CD4-positive, alpha-beta T cell (primary cell): ENCODE measurements at regions not wholly inside any gene's neighbourhood (a gene's known extent, or its start where the extent isn't known, plus 50 kb on each side); places are given as distances from the start of the nearest gene placed in this dataset.

Source experiments
- ATAC-seq: fragments of 200-7000 bp; cut with Tn5 transposase; one replicate; pipeline ENCODE4 v1.10.0; 2022; ENCODE audit warnings: mild to moderate bottlenecking; ENCODE audit not compliant: poor library complexity
- CTCF ChIA-PET: fragments of 350-600 bp; sonication (Branson Sonifier 250); formaldehyde crosslinking; loops from one replicate; lab custom pipeline; 2021; ENCODE audit warnings: antibody characterized with exemption, inconsistent platforms; lab: Charles Lee
- POLR2A ChIA-PET: fragments of 350-600 bp; sonication (Branson Sonifier 250); formaldehyde crosslinking; loops from one replicate; lab custom pipeline; 2021; ENCODE audit warnings: antibody characterized with exemption, inconsistent platforms; lab: Charles Lee
- DNase-seq, 14 experiments: peaks; one replicate each; pipeline ENCODE4 v3.0.0-alpha.2; 2013 to 2020; ENCODE audit warnings: mixed read lengths in 2 of 14
- H3K27ac ChIP-seq, 2 donors: one replicate each; pipeline versions ENCODE4 v1.5.1 to v1.7.0; 2013; ENCODE audit warnings: low read length in 2 of 2, low read depth in 1 of 2, mild to moderate bottlenecking in 1 of 2
- H3K27me3 ChIP-seq, 2 experiments: 1 replicate in 1 of 2; 2 replicates in 1 of 2; pipeline versions ENCODE4 v1.6.1 to v1.7.0; 2013; ENCODE audit warnings: low read length in 2 of 2, control low read depth in 1 of 2, mild to moderate bottlenecking in 1 of 2, moderate library complexity in 1 of 2; ENCODE audit not compliant: insufficient read depth in 2 of 2, control insufficient read depth in 1 of 2
- H3K36me3 ChIP-seq: one replicate; pipeline ENCODE4 v1.6.1; 2013; ENCODE audit warnings: low read length, control low read depth; ENCODE audit not compliant: insufficient read depth
- H3K4me1 ChIP-seq: one replicate; pipeline ENCODE4 v1.6.1; 2013; ENCODE audit warnings: low read length, control low read depth; ENCODE audit not compliant: insufficient read depth
- H3K4me3 ChIP-seq: one replicate; pipeline ENCODE4 v1.5.1; 2013; ENCODE audit warnings: mild to moderate bottlenecking, low read length, moderate library complexity
- H3K9me3 ChIP-seq, 2 experiments: 1 replicate in 1 of 2; 2 replicates in 1 of 2; pipeline versions ENCODE4 v1.6.1 to v1.7.0; 2013; ENCODE audit warnings: low read length in 2 of 2, mild to moderate bottlenecking in 2 of 2, control low read depth in 1 of 2, moderate library complexity in 1 of 2; ENCODE audit not compliant: control insufficient read depth in 1 of 2, insufficient read depth in 1 of 2
- H3K27ac Mint-ChIP-seq: one replicate; pipeline ENCODE4 v1.8.0; 2020; ENCODE audit warnings: mixed read lengths
- H3K27me3 Mint-ChIP-seq: one replicate; pipeline ENCODE4 v1.8.0; 2021; ENCODE audit warnings: mixed read lengths
- H3K36me3 Mint-ChIP-seq: one replicate; pipeline ENCODE4 v1.8.0; 2021; ENCODE audit warnings: low read depth, mixed read lengths
- H3K4me1 Mint-ChIP-seq: one replicate; pipeline ENCODE4 v1.8.0; 2021; ENCODE audit warnings: low read depth, mixed read lengths
- H3K4me3 Mint-ChIP-seq: one replicate; pipeline ENCODE4 v1.8.0; 2020; ENCODE audit warnings: mild to moderate bottlenecking, mixed read lengths
- H3K9me3 Mint-ChIP-seq: one replicate; pipeline ENCODE4 v1.8.0; 2020; ENCODE audit warnings: mixed read lengths
- CTCF ChIP-seq: fragments of 200-600 bp; IDR thresholded peaks from one replicate; pipeline ENCODE4 v1.8.0; 2022; ENCODE audit warnings: antibody characterized with exemption, mild to moderate bottlenecking
- intact Hi-C, 2 experiments: fragments of 100-400 bp; cut with DNase I in 1 of 2; cut with micrococcal nuclease in 1 of 2; formaldehyde crosslinking; loops; one replicate each; pipeline versions ENCODE4 v1.15.1 to v1.9.0; 2023 to 2025; cut with DNase I, micrococcal nuclease

- no peaks in the 10 kb centered on the region for H3K9me3 ChIP-seq
These were observed 292.4 kb upstream of the NR2F2 start for GRCh38 chr15:96038131-96038530.

GRCh38 chr15:96038650-96039049, 291.9 kb upstream of the NR2F2 start:
- no peaks in the 10 kb centered on the region for H3K4me1 ChIP-seq
- no peak for ATAC-seq
- no peaks in the 10 kb centered on the region for H3K9me3 Mint-ChIP-seq
- intact Hi-C loops, result no loop called here
- H3K4me1 Mint-ChIP-seq, result no peaks in the 10 kb centered on the region
- H3K4me3 ChIP-seq, result no peak overlapping the region
- ChIA-PET POLR2A (interaction anchor here (0.7 kb wide), 1 partner anchor 10 kb away, joined by 3 read pairs; no protein-coding TSS in a partner anchor), CTCF (no interaction called here)
- no peaks in the 10 kb centered on the region for H3K9me3 ChIP-seq
- H3K27me3 ChIP-seq, result peaks cover 16% of the 10 kb centered on the region in 2 experiments
- H3K4me3 Mint-ChIP-seq, result no peak overlapping the region
- no peaks in the 10 kb centered on the region for H3K36me3 ChIP-seq
- no peaks in the 10 kb centered on the region for H3K36me3 Mint-ChIP-seq
- H3K27ac Mint-ChIP-seq, result no peak overlapping the region
- no peak overlapping the region for H3K27ac ChIP-seq
- peaks cover 67% of the 10 kb centered on the region for H3K27me3 Mint-ChIP-seq
- no peak for TF ChIP-seq CTCF
- DNase-seq, result no peak

More at GRCh38 chr15:96038131-96038530, 292.4 kb upstream of the NR2F2 start:
- no peak overlapping the region for H3K4me3 Mint-ChIP-seq
- Histone ChIP-seq H3K36me3 (no peaks in the 10 kb centered on the region), H3K27me3 (peaks cover 16% of the 10 kb centered on the region in 2 experiments), H3K4me1 (no peaks in the 10 kb centered on the region), H3K4me3 (no peak overlapping the region), H3K27ac (no peak overlapping the region)
- no peaks in the 10 kb centered on the region for H3K4me1 Mint-ChIP-seq
- no peak for ATAC-seq
- DNase-seq, result no peak
- no peaks in the 10 kb centered on the region for H3K9me3 Mint-ChIP-seq
- ChIA-PET CTCF (no interaction called here), POLR2A (interaction anchor here (0.7 kb wide), 1 partner anchor 10 kb away, joined by 3 read pairs; no protein-coding TSS in a partner anchor)
- TF ChIP-seq CTCF, result no peak
- peaks cover 66% of the 10 kb centered on the region for H3K27me3 Mint-ChIP-seq
- H3K36me3 Mint-ChIP-seq, result no peaks in the 10 kb centered on the region
- intact Hi-C loops, result no loop called here
- no peak overlapping the region for H3K27ac Mint-ChIP-seq

- no peak overlapping the region for H3K4me3 ChIP-seq
- DNase-seq, result no peak
- no peak for TF ChIP-seq CTCF
- no peaks in the 10 kb centered on the region for H3K36me3 ChIP-seq
- ATAC-seq, result no peak
- ChIA-PET POLR2A (no interaction called here), CTCF (no interaction called here)
- intact Hi-C loops, result no loop called here
- H3K4me1 Mint-ChIP-seq, result no peaks in the 10 kb centered on the region
- H3K27ac ChIP-seq, result no peak overlapping the region
- H3K9me3 Mint-ChIP-seq, result no peaks in the 10 kb centered on the region
- H3K27me3 Mint-ChIP-seq, result peaks cover 61% of the 10 kb centered on the region
- no peaks in the 10 kb centered on the region for H3K9me3 ChIP-seq
- H3K4me3 Mint-ChIP-seq, result no peak overlapping the region
- H3K4me1 ChIP-seq, result no peaks in the 10 kb centered on the region
- peaks cover 7 to 10% of the 10 kb centered on the region in 2 experiments for H3K27me3 ChIP-seq
- H3K27ac Mint-ChIP-seq, result no peak overlapping the region
- no peaks in the 10 kb centered on the region for H3K36me3 Mint-ChIP-seq
These were observed 288.3 kb upstream of the NR2F2 start for GRCh38 chr15:96041982-96042733.
